Endothelial cell of umbilical vein (primary cell): ENCODE measurements at regions not wholly inside any gene's neighbourhood (a gene's known extent, or its start where the extent isn't known, plus 50 kb on each side); places are given as distances from the start of the nearest gene placed in this dataset.

Experiments
- BruUV-seq: library from RNA; stranded (reverse); fragments of 400-500 nt; replicated peaks from 2 replicates; lab custom pipeline; 2021; lab: Mats Ljungman, UMichigan
- CTCF ChIA-PET: fragments of 300-600, 350-600 bp; sonication (Branson Sonifier 250); formaldehyde crosslinking; loops from one replicate; lab custom pipeline; 2021; ENCODE audit warnings: antibody characterized with exemption, inconsistent platforms; lab: Charles Lee
- POLR2A ChIA-PET: fragments of 300-600, 350-600 bp; sonication (Branson Sonifier 250); formaldehyde crosslinking; loops from one replicate; lab custom pipeline; 2021; ENCODE audit warnings: antibody characterized with exemption, inconsistent platforms; lab: Charles Lee
- DNase-seq: peaks from one replicate; pipeline ENCODE4 v3.0.0-alpha.2; 2011; ENCODE audit warnings: low read depth, low spot score
- FAIRE-seq: peaks from 2 replicates; lab custom pipeline; 2011; peaks lifted over from hg19 to GRCh38; lab: Jason Lieb, UNC
- H2AFZ ChIP-seq: 2 replicates; pipeline ENCODE4 v1.6.0; 2012; ENCODE audit warnings: low read depth, low read length, control low read depth, inconsistent platforms
- H3K27ac ChIP-seq: 2 replicates; pipeline ENCODE4 v1.5.1; 2011; ENCODE audit warnings: low read depth, mild to moderate bottlenecking, control low read depth, low read length, moderate library complexity; ENCODE audit not compliant: insufficient read depth
- H3K27me3 ChIP-seq, 2 experiments: 2 replicates each; pipeline versions ENCODE4 v1.6.0 to v1.6.1; 2011; ENCODE audit warnings: low read length in 2 of 2, mixed read lengths in 1 of 2; ENCODE audit not compliant: control insufficient read depth in 2 of 2, insufficient read depth in 2 of 2
- H3K36me3 ChIP-seq, 2 experiments: 2 replicates in 1 of 2; 3 replicates in 1 of 2; pipeline ENCODE4 v1.5.1; 2011; ENCODE audit warnings: low read length in 2 of 2, mild to moderate bottlenecking in 1 of 2, moderate library complexity in 1 of 2; ENCODE audit not compliant: control insufficient read depth in 2 of 2, insufficient read depth in 2 of 2; ENCODE audit errors: extremely low read depth in 1 of 2
- H3K4me1 ChIP-seq: 3 replicates; pipeline ENCODE4 v1.5.1; 2011; ENCODE audit warnings: mild to moderate bottlenecking, low read length; ENCODE audit not compliant: control insufficient read depth, insufficient read depth; ENCODE audit errors: extremely low read depth
- H3K4me2 ChIP-seq: 2 replicates; pipeline ENCODE4 v1.6.1; 2011; ENCODE audit warnings: low read length, control low read depth, mixed read lengths; ENCODE audit not compliant: insufficient read depth
- H3K4me3 ChIP-seq, 3 experiments: fragments of 200-600 bp in 1 of 3; sonication (generic), shearing (Covaris generic) in 1 of 3; replicated peaks in 1 of 3; 2 replicates each; pipeline ENCODE4 v1.5.1; 2011 to 2016; ENCODE audit warnings: control low read depth in 3 of 3, low read length in 3 of 3, mild to moderate bottlenecking in 2 of 3, inconsistent platforms in 1 of 3, low read depth in 1 of 3, moderate library complexity in 1 of 3; ENCODE audit not compliant: insufficient read depth in 1 of 3
- H3K79me2 ChIP-seq: 2 replicates; pipeline ENCODE4 v1.6.0; 2012; ENCODE audit warnings: low read length, inconsistent platforms; ENCODE audit not compliant: control insufficient read depth, insufficient read depth
- H3K9ac ChIP-seq: replicated peaks from 2 replicates; pipeline ENCODE3; 2011; ENCODE audit warnings: low read length, control low read depth; ENCODE audit not compliant: insufficient read depth; ENCODE audit errors: extremely low read depth
- H3K9me1 ChIP-seq: replicated peaks from 3 replicates; pipeline ENCODE4 v1.6.0; 2011; ENCODE audit warnings: mild to moderate bottlenecking, low read length; ENCODE audit not compliant: control insufficient read depth, insufficient read depth; ENCODE audit errors: extremely low read depth
- H3K9me3 ChIP-seq: replicated peaks from 2 replicates; pipeline ENCODE4 v1.5.1; 2012; ENCODE audit warnings: low read length, inconsistent platforms; ENCODE audit not compliant: control insufficient read depth, insufficient read depth
- H4K20me1 ChIP-seq: replicated peaks from 2 replicates; pipeline ENCODE3; 2011; ENCODE audit warnings: mild to moderate bottlenecking, low read length; ENCODE audit not compliant: control insufficient read depth, insufficient read depth; ENCODE audit errors: extremely low read depth
- FOS ChIP-seq: IDR thresholded peaks from 2 replicates; pipeline ENCODE4 v1.6.1; 2011; ENCODE audit warnings: mild to moderate bottlenecking, low read length, moderate library complexity, borderline replicate concordance; ENCODE audit not compliant: insufficient read depth
- GATA2 ChIP-seq: IDR thresholded peaks from 2 replicates; pipeline ENCODE4 v1.7.0; 2011; ENCODE audit warnings: low read depth, mild to moderate bottlenecking, moderate library complexity, mixed read lengths, low read length; ENCODE audit not compliant: insufficient read length, insufficient read depth
- JUN ChIP-seq: IDR thresholded peaks from 2 replicates; pipeline ENCODE4 v1.6.1; 2011; ENCODE audit warnings: borderline replicate concordance, low read depth; ENCODE audit not compliant: insufficient read length, insufficient read depth
- MYC ChIP-seq: IDR thresholded peaks from one replicate; pipeline ENCODE4 v1.6.1; 2011; ENCODE audit warnings: mild to moderate bottlenecking, low read depth, low read length
- POLR2AphosphoS5 ChIP-seq: IDR thresholded peaks from 2 replicates; pipeline ENCODE4 v1.6.1; 2012; ENCODE audit warnings: low read depth, mild to moderate bottlenecking, control low read depth, low read length, moderate library complexity; ENCODE audit not compliant: insufficient read depth
- dilution Hi-C: fragments of 300-500 bp; cut with MboI; formaldehyde crosslinking; loops from one replicate; pipeline ENCODE4 v1.15.0; 2019; ENCODE audit warnings: low sequenced_read_pairs; ENCODE audit not compliant: extremely low pct_ligation_motif_present
- intact Hi-C: fragments of 100-400 bp; cut with micrococcal nuclease; formaldehyde crosslinking; loops from one replicate; pipeline ENCODE4 v1.10.0; 2022

GRCh38 chr1:58307431-58307830 is 239.1 kb downstream of the OMA1 start:
- H3K4me1 ChIP-seq: no peaks in the 10 kb centered on the region
- BruUV-seq: no TSS peak
- H3K9ac ChIP-seq: no peak overlapping the region
- no peaks in the 10 kb centered on the region for H3K79me2 ChIP-seq
- H3K4me2 ChIP-seq: no peak overlapping the region
- no peak overlapping the region for H3K27ac ChIP-seq
- TF ChIP-seq POLR2AphosphoS5: no peak
- no peak for TF ChIP-seq GATA2
- TF ChIP-seq MYC: no peak
- TF ChIP-seq JUN: no peak
- no peaks in the 10 kb centered on the region for H3K9me3 ChIP-seq
- no peaks in the 10 kb centered on the region for H3K36me3 ChIP-seq
- POLR2A ChIA-PET: no interaction called here
- FAIRE-seq: no peak
- intact Hi-C loops (no loop called here), dilution Hi-C loops (no loop called here)
- no peaks in the 10 kb centered on the region for H3K9me1 ChIP-seq
- H3K27me3 ChIP-seq: no peaks in the 10 kb centered on the region
- H2AFZ ChIP-seq: no peak overlapping the region
- no peak for DNase-seq
- CTCF ChIA-PET: interaction anchor here (2.0 kb wide), 1 partner anchor 13 kb away, joined by 4 read pairs; no protein-coding TSS in a partner anchor
- H3K4me3 ChIP-seq: no peak overlapping the region
- no peaks in the 10 kb centered on the region for H4K20me1 ChIP-seq

DNA sequence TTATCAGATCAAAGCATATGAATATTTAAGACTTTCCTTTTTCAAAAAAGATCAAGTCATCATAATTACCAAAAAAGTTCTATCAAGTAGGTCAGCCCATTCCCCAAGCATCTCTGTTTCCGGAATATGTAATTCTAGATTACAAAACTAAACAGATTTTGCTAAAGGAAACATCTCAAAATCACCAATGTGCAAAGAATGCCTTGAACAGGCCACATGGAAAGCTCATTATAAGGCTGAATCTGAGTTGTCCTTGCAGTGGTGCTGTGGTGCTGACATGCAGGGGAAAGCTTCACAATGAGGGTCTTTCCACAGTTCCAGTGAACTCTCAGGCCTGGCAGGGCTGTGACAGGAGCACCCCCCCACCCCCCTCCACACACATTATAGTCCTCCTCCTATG is 240.9 kb downstream of the OMA1 start:
- no peak for FAIRE-seq
- H3K4me1 ChIP-seq: no peaks in the 10 kb centered on the region
- H3K27ac ChIP-seq: no peak overlapping the region
- intact Hi-C loops (no loop called here), dilution Hi-C loops (no loop called here)
- no peak overlapping the region for H3K9ac ChIP-seq
- no peaks in the 10 kb centered on the region for H3K36me3 ChIP-seq
- H2AFZ ChIP-seq: no peak overlapping the region
- no peaks in the 10 kb centered on the region for H4K20me1 ChIP-seq
- no TSS peak for BruUV-seq
- H3K27me3 ChIP-seq: no peaks in the 10 kb centered on the region
- H3K9me3 ChIP-seq: no peaks in the 10 kb centered on the region
- H3K79me2 ChIP-seq: no peaks in the 10 kb centered on the region
- no peak for DNase-seq
- no peak overlapping the region for H3K4me3 ChIP-seq
- CTCF ChIA-PET: no interaction called here
- no peak for TF ChIP-seq FOS
- no peaks in the 10 kb centered on the region for H3K9me1 ChIP-seq
- H3K4me2 ChIP-seq: no peak overlapping the region
- POLR2A ChIA-PET: no interaction called here
